ENCODE measurements at regions not wholly inside any gene's neighbourhood (a gene's known extent, or its start where the extent isn't known, plus 50 kb on each side); places are given as distances from the start of the nearest gene placed in this dataset.

DNA sequence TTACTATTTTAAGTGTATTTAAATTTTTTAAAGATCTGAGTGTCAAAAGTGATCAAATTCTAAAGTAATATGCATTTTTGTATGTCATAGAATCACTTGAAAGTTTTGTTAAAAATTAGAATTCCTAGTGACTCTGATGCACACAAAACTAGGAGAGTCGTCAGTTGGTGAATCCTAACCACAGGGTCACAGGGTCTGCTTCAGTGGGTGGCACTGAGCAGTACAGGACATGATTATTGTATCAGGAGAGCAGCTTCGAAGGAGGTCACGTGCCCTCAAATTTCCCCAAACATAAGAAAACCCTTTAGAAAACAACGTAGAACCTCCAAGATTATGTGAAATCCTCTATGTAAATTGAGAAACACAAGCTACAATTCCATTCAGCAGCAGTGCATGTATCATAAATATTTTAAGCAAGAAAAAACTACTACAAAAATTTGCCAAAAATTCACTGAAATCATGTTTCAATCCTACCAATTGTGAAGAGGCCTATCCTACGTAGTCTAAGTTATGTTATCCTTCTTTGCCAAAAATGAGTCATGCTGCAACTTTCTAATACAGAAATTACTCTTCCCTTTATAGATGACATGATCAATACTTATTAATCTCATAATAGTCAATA is 323.6 kb downstream of the AASDHPPT start:
- TF ChIP-seq, protein P1, sequence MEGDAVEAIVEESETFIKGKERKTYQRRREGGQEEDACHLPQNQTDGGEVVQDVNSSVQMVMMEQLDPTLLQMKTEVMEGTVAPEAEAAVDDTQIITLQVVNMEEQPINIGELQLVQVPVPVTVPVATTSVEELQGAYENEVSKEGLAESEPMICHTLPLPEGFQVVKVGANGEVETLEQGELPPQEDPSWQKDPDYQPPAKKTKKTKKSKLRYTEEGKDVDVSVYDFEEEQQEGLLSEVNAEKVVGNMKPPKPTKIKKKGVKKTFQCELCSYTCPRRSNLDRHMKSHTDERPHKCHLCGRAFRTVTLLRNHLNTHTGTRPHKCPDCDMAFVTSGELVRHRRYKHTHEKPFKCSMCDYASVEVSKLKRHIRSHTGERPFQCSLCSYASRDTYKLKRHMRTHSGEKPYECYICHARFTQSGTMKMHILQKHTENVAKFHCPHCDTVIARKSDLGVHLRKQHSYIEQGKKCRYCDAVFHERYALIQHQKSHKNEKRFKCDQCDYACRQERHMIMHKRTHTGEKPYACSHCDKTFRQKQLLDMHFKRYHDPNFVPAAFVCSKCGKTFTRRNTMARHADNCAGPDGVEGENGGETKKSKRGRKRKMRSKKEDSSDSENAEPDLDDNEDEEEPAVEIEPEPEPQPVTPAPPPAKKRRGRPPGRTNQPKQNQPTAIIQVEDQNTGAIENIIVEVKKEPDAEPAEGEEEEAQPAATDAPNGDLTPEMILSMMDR (IDR thresholded peaks at IDR 0.05 in 4 of 5, conservative IDR thresholded peaks at IDR 0.05 in 1 of 5) = no peak
- no peak for TF ChIP-seq POLR2A (IDR thresholded peaks at IDR 0.05)
